ENCODE measurements at regions not wholly inside any gene's neighbourhood (a gene's known extent, or its start where the extent isn't known, plus 50 kb on each side); places are given as distances from the start of the nearest gene placed in this dataset.
"Not testable (repeated sequence)": the region's sequence is repeated elsewhere in the genome, so short reads cannot be mapped to it uniquely, and the experiment has no call there.

GRCh38 chr6:55117267-55117666 lies 57.0 kb upstream of the HCRTR2 start:
- peaks cover 28% of the 10 kb centered on the region for H3K9me3 Mint-ChIP-seq
- POLR2A ChIA-PET: no interaction called here
- TF ChIP-seq CTCF (IDR thresholded peaks at IDR 0.05): no peak
- H3K27me3 Mint-ChIP-seq: no peaks in the 10 kb centered on the region
- H3K4me1 Mint-ChIP-seq: no peaks in the 10 kb centered on the region
- CTCF ChIA-PET: no interaction called here
- no peak for DNase-seq
- no peak for ATAC-seq (ENCODE audit: low read depth)
- no peak overlapping the region for H3K27ac Mint-ChIP-seq
- intact Hi-C loops (cut with micrococcal nuclease): no loop called here
- H3K4me3 Mint-ChIP-seq: no peak overlapping the region
- no peaks in the 10 kb centered on the region for H3K36me3 Mint-ChIP-seq (ENCODE audit: low read depth)

- H3K27ac Mint-ChIP-seq; H3K27me3 Mint-ChIP-seq; H3K4me1 Mint-ChIP-seq; intact Hi-C loops (cut with micrococcal nuclease); ATAC-seq (ENCODE audit: low read depth); CTCF ChIA-PET; DNase-seq; H3K36me3 Mint-ChIP-seq (ENCODE audit: low read depth); H3K4me3 Mint-ChIP-seq; POLR2A ChIA-PET: not testable (repeated sequence)
- H3K9me3 Mint-ChIP-seq: peaks cover 43% of the 10 kb centered on the region
These were observed 50.1 kb upstream of the HCRTR2 start for GRCh38 chr6:55124241-55124640.
